K562 (cell line): ENCODE measurements at regions not wholly inside any gene's neighbourhood (a gene's known extent, or its start where the extent isn't known, plus 50 kb on each side); places are given as distances from the start of the nearest gene placed in this dataset.

Source experiments
- CTCF ChIP-seq, 3 experiments: IDR thresholded peaks in 2 of 3; conservative IDR thresholded peaks in 1 of 3; 2 replicates each; pipeline ENCODE4 v1.5.1; 2011 to 2012; ENCODE audit warnings: low read length in 3 of 3, mild to moderate bottlenecking in 3 of 3, control low read depth in 2 of 3, improper control_type of control experiment in 1 of 3, inconsistent platforms in 1 of 3, low read depth in 1 of 3, mixed read lengths in 1 of 3, moderate library complexity in 1 of 3; ENCODE audit not compliant: insufficient read depth in 2 of 3
- EHMT2 ChIP-seq: fragments of 450-650 bp; IDR thresholded peaks from 2 replicates; pipeline ENCODE4 v1.6.1; 2018; ENCODE audit warnings: antibody characterized with exemption
- PATZ1 ChIP-seq: fragments of 250-450 bp; sonication (Bioruptor Pico); IDR thresholded peaks from 2 replicates; pipeline ENCODE4 v1.5.0; 2020; ENCODE audit warnings: mild to moderate bottlenecking, borderline replicate concordance
- PHB2 ChIP-seq: fragments of 450-650 bp; IDR thresholded peaks from 2 replicates; pipeline ENCODE4 v1.6.1; 2017; ENCODE audit warnings: low read depth
- RNF2 ChIP-seq: sonication (generic); IDR thresholded peaks from 2 replicates; pipeline ENCODE4 v1.6.1; 2016
- ZNF197 ChIP-seq: fragments of 200-800 bp; sonication (Bioruptor generic); IDR thresholded peaks from 2 replicates; pipeline ENCODE4 v1.6.1; 2016; ENCODE audit warnings: low read depth, missing genetic modification characterization, missing compliant biosample characterization
- ZNF79 ChIP-seq: fragments of 250-450 bp; sonication (Bioruptor Pico); IDR thresholded peaks from 2 replicates; pipeline ENCODE4 v1.4.0; 2020; ENCODE audit warnings: low read depth, mild to moderate bottlenecking, moderate library complexity

- TF ChIP-seq PHB2 = no peak
- no peak for TF ChIP-seq EHMT2
- no peak for TF ChIP-seq CTCF (IDR thresholded peaks at IDR 0.05 in 2 of 3, conservative IDR thresholded peaks at IDR 0.05 in 1 of 3; ENCODE audit: insufficient read depth in 2 of 3, low read depth in 1 of 3, low read length in 3 of 3)
- TF ChIP-seq PATZ1 (CRISPR knock-in tag) = no peak
- TF ChIP-seq ZNF79 (CRISPR knock-in tag) = no peak
- no peak for TF ChIP-seq RNF2
- TF ChIP-seq ZNF197 = no peak
Observed at GRCh38 chr16:64450177-64450576, 671.7 kb downstream of the CDH11 start.
